GM12892 (cell line): ENCODE measurements at regions not wholly inside any gene's neighbourhood (a gene's known extent, or its start where the extent isn't known, plus 50 kb on each side); places are given as distances from the start of the nearest gene placed in this dataset.

ENCODE experiments used
- DNase-seq: peaks from one replicate; pipeline ENCODE4 v3.0.0; 2011; ENCODE audit not compliant: insufficient read length
- FAIRE-seq: peaks from 2 replicates; lab custom pipeline; 2011; peaks lifted over from hg19 to GRCh38; lab: Jason Lieb, UNC
- POLR2A ChIP-seq: IDR thresholded peaks from 2 replicates; pipeline ENCODE4 v1.6.1; 2011; ENCODE audit warnings: low read depth, low read length, control low read depth
- POLR2AphosphoS5 ChIP-seq: IDR thresholded peaks from 2 replicates; pipeline ENCODE4 v1.6.1; 2011; ENCODE audit warnings: low read depth, low read length, control low read depth
- TAF1 ChIP-seq: IDR thresholded peaks from 2 replicates; pipeline ENCODE4 v1.6.1; 2011; ENCODE audit warnings: low read depth, mild to moderate bottlenecking, control low read depth, low read length, borderline replicate concordance

DNA sequence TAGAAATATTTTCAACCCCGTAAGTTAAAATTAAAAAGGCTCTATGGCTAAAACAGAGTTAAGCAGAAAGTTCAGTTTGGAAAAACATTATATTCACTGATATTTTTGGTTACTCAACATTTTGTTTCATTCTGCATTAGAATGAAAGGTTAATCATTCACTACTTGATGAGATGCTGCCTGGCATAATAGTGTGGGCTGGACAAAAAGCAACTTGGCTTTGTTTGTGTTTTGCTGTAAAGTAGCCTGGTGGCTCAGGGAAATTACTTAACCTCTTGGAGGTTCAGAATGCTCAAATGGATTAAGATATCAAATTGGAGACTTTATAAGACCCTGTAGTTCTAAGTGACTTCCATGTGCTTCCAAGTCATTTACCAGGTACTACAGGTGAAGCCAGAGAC is 367.4 kb upstream of the TRPC7 start:
- TF ChIP-seq TAF1 (no peak), POLR2AphosphoS5 (no peak), POLR2A (no peak)
- no peak for FAIRE-seq
- DNase-seq = no peak

DNA sequence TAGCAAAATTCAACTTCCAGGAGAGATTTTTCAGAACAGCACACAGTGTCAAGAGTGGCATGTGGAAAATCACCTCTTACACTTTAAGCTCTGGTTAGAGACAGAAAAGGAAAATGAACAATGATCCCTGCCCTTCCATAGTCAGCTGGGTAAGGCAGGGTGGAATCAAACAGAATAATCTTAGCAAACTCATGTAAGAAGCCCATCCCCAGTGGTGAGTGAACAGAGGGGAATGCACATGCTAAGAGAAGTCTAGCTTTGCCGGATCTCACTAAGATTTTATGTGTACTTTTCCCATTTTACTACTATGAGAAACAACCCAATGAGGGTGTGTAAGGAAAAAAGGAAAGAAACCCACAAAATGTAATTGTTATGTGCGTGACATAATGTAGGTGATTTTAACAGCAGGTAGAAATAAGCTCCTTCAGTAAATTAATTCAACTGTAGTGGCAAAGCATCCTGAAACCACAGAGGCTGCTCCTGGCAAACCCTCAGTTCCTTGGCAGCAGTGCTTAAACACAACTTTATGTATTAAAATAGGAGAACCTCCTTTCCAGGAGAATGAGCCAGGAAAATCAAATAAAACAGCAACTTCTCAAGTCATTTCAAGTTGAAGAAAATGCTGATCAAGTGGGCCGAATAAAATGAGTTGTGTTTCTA is 366.0 kb upstream of the TRPC7 start:
- FAIRE-seq = no peak
- DNase-seq = no peak

DNA sequence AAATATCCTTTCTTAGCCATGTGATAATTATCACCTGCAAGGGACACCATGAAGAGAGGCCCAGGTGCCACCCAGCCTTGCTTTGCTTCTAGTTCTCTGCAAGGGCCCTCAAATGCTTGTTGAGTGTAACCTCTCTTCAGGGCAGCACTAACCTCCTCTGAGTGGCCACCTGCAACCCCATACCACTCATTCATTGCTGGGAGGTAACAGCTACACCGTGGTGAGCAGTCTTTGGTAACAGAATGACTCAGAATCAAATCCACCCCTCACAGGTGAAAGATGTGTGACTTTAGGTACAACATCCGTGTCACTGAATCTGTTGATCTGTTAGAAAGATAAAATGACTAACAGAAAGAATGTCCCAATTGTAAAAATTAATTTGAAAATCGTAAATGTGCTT is 365.1 kb upstream of the TRPC7 start:
- DNase-seq (no peak), FAIRE-seq (no peak)
- TF ChIP-seq POLR2AphosphoS5 (no peak), TAF1 (no peak), POLR2A (no peak)

More for the DNA sequence above, 366.0 kb upstream of the TRPC7 start:
- TF ChIP-seq TAF1 (no peak), POLR2AphosphoS5 (no peak), POLR2A (no peak)

DNA sequence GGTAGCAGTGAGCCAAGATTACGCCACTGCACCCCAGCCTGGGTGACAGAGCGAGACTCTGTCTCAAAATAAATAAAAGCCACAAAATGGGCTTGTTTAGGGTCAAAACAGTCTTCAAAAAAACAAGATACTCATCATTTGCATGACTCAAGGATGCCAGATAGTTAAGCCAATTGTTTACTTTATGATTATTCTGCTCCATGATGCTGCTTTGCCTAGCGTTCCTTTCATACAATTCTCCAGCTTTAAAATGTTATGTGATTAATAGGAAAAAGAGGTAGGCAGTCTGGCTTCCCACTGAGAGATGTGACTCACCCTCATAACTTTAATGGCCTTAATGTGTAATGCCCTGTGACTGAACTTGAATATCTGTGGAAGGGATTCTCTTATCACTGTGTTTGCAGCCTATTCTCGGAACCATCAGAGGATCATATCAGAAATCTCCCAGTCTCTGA is 364.6 kb upstream of the TRPC7 start:
- no peak for FAIRE-seq

DNA sequence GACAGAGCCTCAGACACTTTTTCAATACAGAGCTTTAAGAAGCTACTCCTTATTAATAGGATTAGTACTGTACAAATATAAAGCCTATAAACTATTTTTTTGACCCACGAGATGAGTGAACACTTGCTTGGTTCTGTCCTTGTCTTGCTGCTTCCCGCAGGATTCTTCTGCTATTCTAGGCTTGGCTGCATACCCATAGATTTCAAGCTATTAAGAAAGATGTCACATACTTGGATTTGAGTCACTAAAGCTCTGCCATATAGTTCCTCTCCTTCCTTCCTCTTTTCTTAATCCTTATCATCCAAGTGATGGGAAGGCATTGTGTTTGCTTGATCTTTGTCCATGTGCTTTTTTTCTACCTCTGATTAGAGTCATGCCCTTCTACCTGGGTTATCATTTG is 361.2 kb upstream of the TRPC7 start:
- FAIRE-seq = no peak
- DNase-seq = no peak
- TF ChIP-seq POLR2AphosphoS5 = no peak
- no peak for TF ChIP-seq TAF1
- TF ChIP-seq POLR2A = no peak

More for the DNA sequence above, 364.6 kb upstream of the TRPC7 start:
- no peak for DNase-seq
- TF ChIP-seq POLR2A (no peak), TAF1 (no peak), POLR2AphosphoS5 (no peak)

DNA sequence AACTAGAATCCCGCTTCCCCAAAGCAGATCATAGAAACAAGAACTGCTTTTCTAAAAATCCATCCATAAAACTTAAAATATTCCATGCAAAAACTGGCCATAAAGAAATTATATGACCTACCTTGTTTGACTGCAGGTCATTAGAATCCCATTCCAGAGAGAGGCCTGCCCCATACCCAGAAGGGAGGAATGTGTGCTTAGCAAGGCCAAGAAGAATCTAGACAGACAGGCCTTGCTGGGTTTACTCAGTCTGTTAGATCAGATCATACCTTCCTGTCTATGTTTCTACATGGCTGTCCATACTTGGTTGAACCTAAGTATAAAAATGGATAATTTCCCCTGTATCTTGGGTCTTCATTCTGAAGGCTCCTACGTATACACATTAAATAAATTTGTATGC is 358.8 kb upstream of the TRPC7 start:
- DNase-seq (no peak), FAIRE-seq (no peak)
- no peak for TF ChIP-seq POLR2A
- TF ChIP-seq TAF1 = no peak
- no peak for TF ChIP-seq POLR2AphosphoS5

DNA sequence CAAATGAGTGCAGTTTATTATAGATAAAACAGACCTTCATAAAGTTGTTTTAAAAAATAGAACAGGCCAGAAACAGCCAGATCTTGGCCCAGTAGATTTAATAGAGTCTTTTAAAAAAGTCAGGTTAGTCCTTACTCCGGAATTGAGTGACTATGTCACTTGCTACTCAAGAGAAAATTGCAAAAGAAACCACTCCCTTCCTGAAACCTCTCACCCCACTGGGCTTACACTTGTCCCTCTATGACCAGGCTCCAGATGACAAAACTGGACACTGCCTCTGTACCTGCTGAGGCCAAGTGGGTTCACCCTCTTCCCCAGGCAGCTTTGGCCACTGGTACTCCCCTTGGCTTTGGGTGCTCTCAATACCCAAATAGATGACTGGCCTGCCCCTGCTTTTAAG is 357.2 kb upstream of the TRPC7 start:
- FAIRE-seq = no peak
- DNase-seq = no peak
- TF ChIP-seq POLR2A (no peak), TAF1 (no peak), POLR2AphosphoS5 (no peak)

DNA sequence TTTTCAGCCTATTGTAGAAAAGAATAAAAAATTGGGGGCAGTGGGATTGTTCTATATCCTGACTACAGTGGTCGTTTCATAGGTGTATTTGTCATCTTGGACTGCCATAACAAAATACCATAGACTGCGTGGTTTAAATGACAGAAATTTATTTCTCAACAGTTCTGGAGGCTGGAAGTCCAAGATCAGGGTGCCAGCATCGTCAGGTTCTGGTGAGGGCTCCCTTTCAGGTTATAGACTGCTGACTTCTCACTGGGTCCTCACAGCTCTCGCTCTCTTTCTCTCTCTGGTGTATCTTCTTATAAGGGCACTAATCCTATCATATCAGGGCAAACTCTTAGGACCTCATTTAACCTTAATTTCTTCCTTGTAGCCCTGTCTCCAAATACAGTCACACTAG is 356.7 kb upstream of the TRPC7 start:
- TF ChIP-seq POLR2A (no peak), POLR2AphosphoS5 (no peak), TAF1 (no peak)
- no peak for FAIRE-seq
- no peak for DNase-seq

DNA sequence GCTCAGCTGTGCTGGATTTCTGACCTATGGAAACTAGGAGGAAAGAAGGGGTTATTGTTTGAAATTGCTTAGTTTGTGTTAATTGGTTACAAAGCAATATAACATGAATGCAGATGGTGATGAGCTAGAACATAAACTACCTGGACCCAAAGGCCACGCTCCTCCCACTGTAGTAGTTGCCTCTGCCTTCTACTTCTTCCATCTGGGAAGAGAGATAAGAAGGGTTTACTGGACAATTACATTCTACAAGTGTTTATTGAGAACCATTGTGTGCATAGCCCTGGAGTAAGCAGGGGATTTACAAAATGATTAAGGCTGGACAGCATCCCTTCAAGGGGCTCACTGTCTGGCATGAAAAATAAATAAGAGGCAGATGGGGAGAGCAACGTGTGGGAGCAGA is 355.3 kb upstream of the TRPC7 start:
- TF ChIP-seq POLR2AphosphoS5 (no peak), TAF1 (no peak), POLR2A (no peak)
- no peak for DNase-seq
- no peak for FAIRE-seq

DNA sequence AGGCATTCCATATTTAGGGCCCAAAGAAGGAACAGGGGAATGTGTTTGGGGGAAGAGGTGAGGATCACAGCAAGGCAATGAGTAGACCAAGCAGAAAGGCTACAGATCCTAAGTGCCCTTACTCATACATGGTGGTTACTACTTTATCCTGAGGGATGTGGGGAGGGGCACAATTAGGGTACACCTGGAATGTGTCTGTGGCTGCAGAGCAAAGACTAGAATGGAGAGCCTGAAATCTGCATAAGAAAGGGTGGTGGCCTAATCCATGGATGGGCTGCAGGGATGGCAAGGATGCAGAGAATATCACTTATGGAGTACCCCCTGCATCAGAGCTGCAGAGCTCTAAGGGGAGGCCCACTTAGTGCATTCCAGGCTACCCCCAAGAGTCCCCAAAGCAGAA is 352.6 kb upstream of the TRPC7 start:
- no peak for DNase-seq
- TF ChIP-seq POLR2A (no peak), POLR2AphosphoS5 (no peak), TAF1 (no peak)
- no peak for FAIRE-seq

DNA sequence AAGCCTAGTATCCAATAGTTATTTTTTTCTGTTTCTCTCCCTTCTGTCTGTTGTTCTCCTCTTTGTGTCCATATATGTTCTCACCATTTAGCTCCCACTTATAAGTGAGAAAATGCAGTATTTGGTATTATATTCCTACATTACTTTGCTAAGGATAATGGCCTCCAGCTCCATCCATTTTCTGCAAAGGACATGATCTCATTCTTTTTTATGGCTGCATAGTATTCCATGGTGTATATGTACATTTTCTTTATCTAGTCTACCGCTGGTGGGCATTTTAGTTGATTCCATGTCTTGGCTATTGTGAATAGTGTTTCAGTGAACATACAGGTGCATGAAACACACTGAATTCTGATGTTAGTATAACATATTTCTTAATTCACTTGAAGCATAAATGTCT is 348.9 kb upstream of the TRPC7 start:
- FAIRE-seq (no peak), DNase-seq (no peak)
- TF ChIP-seq TAF1 = no peak
- TF ChIP-seq POLR2A = no peak
- no peak for TF ChIP-seq POLR2AphosphoS5

DNA sequence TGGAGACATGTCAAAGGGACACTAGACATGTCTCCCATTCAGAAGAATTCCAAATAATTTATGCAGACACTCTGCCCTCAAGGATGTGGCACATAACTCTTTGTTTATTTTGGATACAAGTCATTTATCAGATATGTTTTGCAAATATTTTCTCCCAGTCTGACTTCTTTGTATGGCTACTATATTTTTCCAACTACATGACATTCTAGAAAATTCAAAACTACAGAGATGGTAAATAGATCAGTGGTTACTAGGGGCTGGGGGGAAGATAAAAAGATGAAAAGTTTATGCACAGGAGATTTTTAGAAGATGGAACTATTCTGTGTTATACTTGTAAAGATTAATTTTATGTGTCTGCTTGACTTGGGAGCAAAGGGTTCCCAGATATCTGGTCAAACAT is 347.3 kb upstream of the TRPC7 start:
- FAIRE-seq (no peak), DNase-seq (no peak)
- TF ChIP-seq POLR2A = no peak
